ENCODE measurements at regions not wholly inside any gene's neighbourhood (a gene's known extent, or its start where the extent isn't known, plus 50 kb on each side); places are given as distances from the start of the nearest gene placed in this dataset.

- Histone ChIP-seq H2AFZ (ENCODE audit: low read depth, low read length) (no peak overlapping the region; the same call in 1 of the 2 replicates), H3K9ac (ENCODE audit: insufficient read depth in 1 of 2, low read depth in 2 of 2, low read length in 2 of 2) (no peak overlapping the region), H3K9me1 (ENCODE audit: control insufficient read depth, insufficient read depth, low read length) (no peaks in the 10 kb centered on the region), H3K4me2 (ENCODE audit: insufficient read depth, low read length) (no peak overlapping the region), H3K27ac (ENCODE audit: extremely low read depth, low read depth, low read length) (no peak overlapping the region), H4K20me1 (replicated peaks; ENCODE audit: control insufficient read depth, insufficient read depth, low read length) (no peaks in the 10 kb centered on the region), H3K27me3 (ENCODE audit: control insufficient read depth in 2 of 2, insufficient read depth in 2 of 2, low read length in 2 of 2) (no peaks in the 10 kb centered on the region), H3K4me1 (replicated peaks in 1 of 2; ENCODE audit: control insufficient read depth in 2 of 2, insufficient read depth in 2 of 2, low read length in 2 of 2) (no peaks in the 10 kb centered on the region), H3K9me3 (replicated peaks; ENCODE audit: control insufficient read depth, insufficient read depth, low read depth, low read length) (no peaks in the 10 kb centered on the region), H3K36me3 (ENCODE audit: control insufficient read depth, insufficient read depth, low read length) (no peaks in the 10 kb centered on the region), H3K79me2 (ENCODE audit: control insufficient read depth, insufficient read depth, low read length) (no peaks in the 10 kb centered on the region), H3K4me3 (no peak overlapping the region)
- no TSS peak for BruUV-seq (replicated peaks)
- CTCF ChIA-PET (ENCODE audit: low intra/inter-chr PET ratio) = no interaction called here
- FAIRE-seq (no peak), DNase-seq (ENCODE audit: extremely low read depth in 1 of 4, low spot score in 3 of 4) (no peak), ATAC-seq (no peak)
- in situ Hi-C loops (cut with MboI) (no loop called here), intact Hi-C loops (cut with micrococcal nuclease) (no loop called here)
- POLR2A ChIA-PET = no interaction called here
- TF ChIP-seq ZNF395 (CRISPR knock-in tag; IDR thresholded peaks at IDR 0.05) (no peak), TFE3 (CRISPR knock-in tag; IDR thresholded peaks at IDR 0.05) (no peak)
- 0% methylated on average over 2 of the region's 2 CpGs for WGBS (ENCODE audit: insufficient coverage, low coverage, missing lambda C conversion rate)
These were observed 150.3 kb downstream of the GPAT3 start for GRCh38 chr4:83686166-83686565.

GRCh38 chr4:83679692-83680091 lies 143.8 kb downstream of the GPAT3 start:
- ChIA-PET CTCF (ENCODE audit: low intra/inter-chr PET ratio) (no interaction called here), POLR2A (no interaction called here)
- no peak for ATAC-seq
- Histone ChIP-seq H3K9me1 (ENCODE audit: control insufficient read depth, insufficient read depth, low read length) (no peaks in the 10 kb centered on the region), H3K4me2 (ENCODE audit: insufficient read depth, low read length) (no peak overlapping the region; the same call in 1 of the 2 replicates), H3K9ac (ENCODE audit: insufficient read depth in 1 of 2, low read depth in 2 of 2, low read length in 2 of 2) (no peak overlapping the region), H3K9me3 (replicated peaks; ENCODE audit: control insufficient read depth, insufficient read depth, low read depth, low read length) (no peaks in the 10 kb centered on the region), H2AFZ (ENCODE audit: low read depth, low read length) (peak overlapping the region; percentile 33; the same call in 1 of the 2 replicates), H3K27me3 (ENCODE audit: control insufficient read depth in 2 of 2, insufficient read depth in 2 of 2, low read length in 2 of 2) (peaks cover 0 to 3% of the 10 kb centered on the region in 2 experiments; a peak in 1 of 5 replicates), H3K27ac (ENCODE audit: extremely low read depth, low read depth, low read length) (no peak overlapping the region), H3K79me2 (ENCODE audit: control insufficient read depth, insufficient read depth, low read length) (no peaks in the 10 kb centered on the region), H3K36me3 (ENCODE audit: control insufficient read depth, insufficient read depth, low read length) (no peaks in the 10 kb centered on the region), H3K4me3 (no peak overlapping the region), H3K4me1 (replicated peaks in 1 of 2; ENCODE audit: control insufficient read depth in 2 of 2, insufficient read depth in 2 of 2, low read length in 2 of 2) (no peaks in the 10 kb centered on the region; a peak in 2 of 5 replicates), H4K20me1 (replicated peaks; ENCODE audit: control insufficient read depth, insufficient read depth, low read length) (no peaks in the 10 kb centered on the region)
- no TSS peak for BruUV-seq (replicated peaks)
- FAIRE-seq = no peak
- in situ Hi-C loops (cut with MboI) (no loop called here), intact Hi-C loops (cut with micrococcal nuclease) (no loop called here)
- no peak for DNase-seq (ENCODE audit: extremely low read depth in 1 of 4, low spot score in 3 of 4)
- 0% methylated on average over 1 of the region's 1 CpG for WGBS (ENCODE audit: insufficient coverage, low coverage, missing lambda C conversion rate)
- TF ChIP-seq EWSR1 (IDR thresholded peaks at IDR 0.05; ENCODE audit: borderline replicate concordance, low read depth, partially characterized antibody) (no peak), EZH2 (IDR thresholded peaks at IDR 0.05; ENCODE audit: borderline replicate concordance, low read depth, low read length) (no peak), MBD2 (IDR thresholded peaks at IDR 0.05; ENCODE audit: borderline replicate concordance, low read depth) (no peak), U2AF2 (optimal IDR thresholded peaks at IDR 0.05; ENCODE audit: low read depth, low read length) (no peak), CBFA2T3 (IDR thresholded peaks at IDR 0.05) (peak; percentile 29; the same call in 1 of the 2 replicates), SRF (CRISPR knock-in tag; IDR thresholded peaks at IDR 0.05) (no peak)

All from K562 (cell line).